Loucy (cell line): ENCODE measurements at regions not wholly inside any gene's neighbourhood (a gene's known extent, or its start where the extent isn't known, plus 50 kb on each side); places are given as distances from the start of the nearest gene placed in this dataset.

Source experiments
- H2AFZ ChIP-seq: fragments of 200-600 bp; sonication (generic); 2 replicates; pipeline ENCODE4 v1.6.0; 2016; ENCODE audit warnings: antibody characterized with exemption, mild to moderate bottlenecking, low read length, moderate library complexity
- H3F3A ChIP-seq: fragments of 200-600 bp; 2 replicates; pipeline ENCODE4 v1.6.0; 2016; ENCODE audit warnings: antibody characterized with exemption, low read depth, mild to moderate bottlenecking
- H3K27me3 ChIP-seq: fragments of 200-600 bp; sonication (generic); 2 replicates; pipeline ENCODE4 v1.6.1; 2014; ENCODE audit warnings: low read length, mild to moderate bottlenecking; ENCODE audit not compliant: insufficient read depth, poor library complexity, severe bottlenecking
- H3K36me3 ChIP-seq: fragments of 200-600 bp; sonication (generic); 2 replicates; pipeline ENCODE4 v1.6.1; 2016; ENCODE audit warnings: low read length; ENCODE audit not compliant: insufficient read depth
- H3K4me1 ChIP-seq: fragments of 200-600 bp; sonication (generic); 2 replicates; pipeline ENCODE4 v1.5.1; 2014; ENCODE audit warnings: low read length, mild to moderate bottlenecking; ENCODE audit not compliant: insufficient read depth, poor library complexity, severe bottlenecking
- H3K4me2 ChIP-seq: fragments of 200-600 bp; sonication (generic); 2 replicates; pipeline ENCODE4 v1.6.0; 2014; ENCODE audit warnings: antibody characterized with exemption, low read length, low read depth, mild to moderate bottlenecking; ENCODE audit not compliant: poor library complexity, severe bottlenecking
- H3K4me3 ChIP-seq: fragments of 200-600 bp; sonication (generic); 2 replicates; pipeline ENCODE4 v1.5.1; 2014; ENCODE audit warnings: low read length, mild to moderate bottlenecking, mixed read lengths; ENCODE audit not compliant: poor library complexity, severe bottlenecking
- H3K79me2 ChIP-seq: fragments of 200-600 bp; sonication (generic); 2 replicates; pipeline ENCODE4 v1.6.1; 2014; ENCODE audit warnings: low read length; ENCODE audit not compliant: insufficient read depth
- H3K9ac ChIP-seq: fragments of 200-600 bp; sonication (generic); 2 replicates; pipeline ENCODE4 v1.6.0; 2014; ENCODE audit warnings: mild to moderate bottlenecking, low read depth, low read length, moderate library complexity; ENCODE audit not compliant: poor library complexity, severe bottlenecking
- H3K9me2 ChIP-seq: fragments of 200-600 bp; sonication (generic); replicated peaks from 2 replicates; pipeline ENCODE4 v1.6.1; 2016; ENCODE audit warnings: low read depth, low read length, mixed read lengths
- H3K9me3 ChIP-seq: fragments of 200-600 bp; sonication (generic); 2 replicates; pipeline ENCODE4 v1.6.1; 2014; ENCODE audit warnings: mild to moderate bottlenecking, antibody characterized with exemption, low read length, low read depth; ENCODE audit not compliant: insufficient read depth
- H4K20me1 ChIP-seq: fragments of 200-600 bp; sonication (generic); 2 replicates; pipeline ENCODE4 v1.6.0; 2014; ENCODE audit warnings: antibody characterized with exemption, low read length, mild to moderate bottlenecking; ENCODE audit not compliant: insufficient read depth, poor library complexity, severe bottlenecking
- EZH2phosphoT487 ChIP-seq: fragments of 200-600 bp; IDR thresholded peaks from 2 replicates; pipeline ENCODE4 v1.6.1; 2018; ENCODE audit warnings: antibody characterized with exemption, mild to moderate bottlenecking, moderate library complexity, borderline replicate concordance
- TF ChIP-seq, protein P1 (sequence below): fragments of 200-600 bp; sonication (generic); conservative IDR thresholded peaks from 2 replicates; pipeline ENCODE4 v1.5.1; 2014; ENCODE audit warnings: mild to moderate bottlenecking, antibody characterized with exemption, low read length

DNA sequence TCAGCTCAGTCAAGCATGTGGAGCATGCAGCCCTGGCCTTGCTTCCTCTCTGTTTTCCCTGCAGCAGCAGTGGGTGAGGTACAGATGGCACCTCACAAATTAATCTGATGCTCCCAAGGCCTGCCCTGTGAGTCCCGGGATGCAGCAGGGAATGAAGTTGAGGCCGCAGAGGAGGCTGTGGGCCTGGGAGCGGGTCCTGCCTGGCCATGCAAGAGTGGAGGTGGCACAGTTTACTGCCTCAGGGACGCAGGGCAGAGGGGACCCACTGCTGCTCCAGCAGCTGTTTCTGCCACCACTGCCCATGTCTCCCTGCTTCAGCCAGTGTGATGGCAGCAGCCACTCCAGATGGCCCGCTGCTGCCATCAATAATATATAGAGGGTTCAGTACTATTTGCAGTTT, 474.6 kb downstream of the EPHA5 start:
- Histone ChIP-seq H4K20me1 (no peaks in the 10 kb centered on the region), H3F3A (no peaks in the 10 kb centered on the region), H3K27me3 (no peaks in the 10 kb centered on the region), H3K79me2 (no peaks in the 10 kb centered on the region), H3K4me1 (no peaks in the 10 kb centered on the region), H3K4me3 (no peak overlapping the region), H3K9ac (no peak overlapping the region), H2AFZ (no peak overlapping the region), H3K9me2 (no peaks in the 10 kb centered on the region), H3K4me2 (no peak overlapping the region), H3K36me3 (no peaks in the 10 kb centered on the region), H3K9me3 (no peaks in the 10 kb centered on the region)
- TF ChIP-seq, protein P1, sequence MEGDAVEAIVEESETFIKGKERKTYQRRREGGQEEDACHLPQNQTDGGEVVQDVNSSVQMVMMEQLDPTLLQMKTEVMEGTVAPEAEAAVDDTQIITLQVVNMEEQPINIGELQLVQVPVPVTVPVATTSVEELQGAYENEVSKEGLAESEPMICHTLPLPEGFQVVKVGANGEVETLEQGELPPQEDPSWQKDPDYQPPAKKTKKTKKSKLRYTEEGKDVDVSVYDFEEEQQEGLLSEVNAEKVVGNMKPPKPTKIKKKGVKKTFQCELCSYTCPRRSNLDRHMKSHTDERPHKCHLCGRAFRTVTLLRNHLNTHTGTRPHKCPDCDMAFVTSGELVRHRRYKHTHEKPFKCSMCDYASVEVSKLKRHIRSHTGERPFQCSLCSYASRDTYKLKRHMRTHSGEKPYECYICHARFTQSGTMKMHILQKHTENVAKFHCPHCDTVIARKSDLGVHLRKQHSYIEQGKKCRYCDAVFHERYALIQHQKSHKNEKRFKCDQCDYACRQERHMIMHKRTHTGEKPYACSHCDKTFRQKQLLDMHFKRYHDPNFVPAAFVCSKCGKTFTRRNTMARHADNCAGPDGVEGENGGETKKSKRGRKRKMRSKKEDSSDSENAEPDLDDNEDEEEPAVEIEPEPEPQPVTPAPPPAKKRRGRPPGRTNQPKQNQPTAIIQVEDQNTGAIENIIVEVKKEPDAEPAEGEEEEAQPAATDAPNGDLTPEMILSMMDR, result no peak
- no peak for TF ChIP-seq EZH2phosphoT487

DNA sequence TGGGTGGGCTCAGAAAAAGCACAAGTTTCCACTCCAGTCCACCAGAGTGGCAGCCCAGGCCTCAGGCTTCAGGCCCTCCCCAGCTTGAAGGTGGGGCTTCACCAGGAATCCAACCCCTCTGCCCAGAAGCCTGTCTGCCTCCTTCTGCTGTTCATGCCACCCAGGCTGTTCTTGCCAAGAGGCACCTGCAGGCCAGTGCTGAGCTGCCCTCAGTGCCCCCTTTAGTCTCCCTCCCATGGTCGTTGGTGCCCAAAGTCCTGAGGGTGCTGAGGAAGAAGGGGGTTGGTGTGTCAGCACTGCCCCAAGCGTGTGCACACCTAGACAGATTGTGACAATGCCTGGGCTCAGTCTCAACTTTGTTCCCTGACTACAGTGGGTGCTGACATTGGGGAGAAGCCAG, 475.3 kb downstream of the EPHA5 start:
- H3K4me2 ChIP-seq, result no peak overlapping the region
- H3K4me1 ChIP-seq, result no peaks in the 10 kb centered on the region
- no peaks in the 10 kb centered on the region for H3K79me2 ChIP-seq
- no peak overlapping the region for H3K9ac ChIP-seq
- H3F3A ChIP-seq, result no peaks in the 10 kb centered on the region
- H4K20me1 ChIP-seq, result no peaks in the 10 kb centered on the region
- no peaks in the 10 kb centered on the region for H3K36me3 ChIP-seq
- no peak overlapping the region for H2AFZ ChIP-seq
- H3K4me3 ChIP-seq, result no peak overlapping the region
- TF ChIP-seq EZH2phosphoT487, result no peak
- TF ChIP-seq, protein P1, result no peak
- H3K27me3 ChIP-seq, result no peaks in the 10 kb centered on the region
- no peaks in the 10 kb centered on the region for H3K9me3 ChIP-seq
- H3K9me2 ChIP-seq, result no peaks in the 10 kb centered on the region

DNA sequence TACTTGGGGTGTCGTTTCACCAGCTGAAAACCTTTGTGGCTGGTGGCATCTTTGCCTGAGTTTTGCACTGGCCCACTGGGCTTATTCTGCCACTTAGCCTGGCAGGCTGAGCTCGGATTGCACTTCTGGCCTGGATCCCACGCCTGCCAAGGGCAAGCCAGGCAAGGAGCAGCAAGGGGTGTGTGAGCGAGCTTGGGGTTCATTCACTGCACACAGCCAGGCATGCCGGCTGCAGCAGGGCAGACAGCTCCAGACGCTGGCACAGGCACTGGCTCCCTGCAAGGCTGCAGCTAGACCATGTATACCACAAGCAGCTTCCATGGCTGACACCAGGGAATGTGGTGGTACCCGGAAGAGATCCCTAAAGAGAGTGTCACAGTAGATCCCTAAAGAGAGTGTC, 476.3 kb downstream of the EPHA5 start:
- no peaks in the 10 kb centered on the region for H3K79me2 ChIP-seq
- no peaks in the 10 kb centered on the region for H3K4me1 ChIP-seq
- no peak overlapping the region for H3K4me3 ChIP-seq
- no peaks in the 10 kb centered on the region for H3K36me3 ChIP-seq
- no peaks in the 10 kb centered on the region for H4K20me1 ChIP-seq
- no peaks in the 10 kb centered on the region for H3K9me2 ChIP-seq
- H3K4me2 ChIP-seq, result no peak overlapping the region
- no peaks in the 10 kb centered on the region for H3F3A ChIP-seq
- H2AFZ ChIP-seq, result no peak overlapping the region
- H3K27me3 ChIP-seq, result no peaks in the 10 kb centered on the region
- TF ChIP-seq, protein P1, result no peak
- TF ChIP-seq EZH2phosphoT487, result no peak
- H3K9ac ChIP-seq, result no peak overlapping the region
- H3K9me3 ChIP-seq, result no peaks in the 10 kb centered on the region
